ENCODE measurements at regions not wholly inside any gene's neighbourhood (a gene's known extent, or its start where the extent isn't known, plus 50 kb on each side); places are given as distances from the start of the nearest gene placed in this dataset.
"Not testable (repeated sequence)": the region's sequence is repeated elsewhere in the genome, so short reads cannot be mapped to it uniquely, and the experiment has no call there.

GRCh38 chr4:155574329-155574728, 92.3 kb upstream of the GUCY1A1 start:
- CTCF ChIA-PET (ENCODE audit: partially characterized antibody) = not testable (repeated sequence)

More at GRCh38 chr4:155574329-155574728, 92.3 kb upstream of the GUCY1A1 start:
- H2AFZ ChIP-seq (ENCODE audit: low read length); H2BK5ac ChIP-seq (ENCODE audit: low read depth, low read length); H3K56ac ChIP-seq (replicated peaks; ENCODE audit: insufficient read length, low read depth, low read length); H2AK5ac ChIP-seq (ENCODE audit: low read depth, low read length); H4K20me1 ChIP-seq (replicated peaks in 1 of 2; ENCODE audit: control insufficient read depth in 1 of 2, insufficient read depth in 2 of 2, low read length in 2 of 2); H2BK15ac ChIP-seq (ENCODE audit: low read length); DNase-seq (ENCODE audit: low read depth in 1 of 2, low spot score in 2 of 2); H3K79me1 ChIP-seq (ENCODE audit: low read depth, low read length); H2BK12ac ChIP-seq (ENCODE audit: low read depth, low read length); H3K27me3 ChIP-seq (replicated peaks in 1 of 4; ENCODE audit: control insufficient read depth in 3 of 4, extremely low read depth in 1 of 4, insufficient read depth in 3 of 4, low read length in 3 of 4); H4K8ac ChIP-seq (ENCODE audit: extremely low read depth, insufficient read depth, low read length); H3K36me3 ChIP-seq (ENCODE audit: control insufficient read depth in 2 of 4, insufficient read depth in 4 of 4, low read length in 3 of 4); H3K4me3 ChIP-seq (ENCODE audit: extremely low read depth in 1 of 4, insufficient read depth in 2 of 4, low read depth in 3 of 4, low read length in 4 of 4); H3K9me3 ChIP-seq (ENCODE audit: insufficient read depth in 2 of 2, low read depth in 1 of 2, low read length in 1 of 2); H3K18ac ChIP-seq (ENCODE audit: extremely low read depth, low read length); H2BK120ac ChIP-seq (replicated peaks; ENCODE audit: low read depth, low read length); H3K79me2 ChIP-seq (ENCODE audit: control insufficient read depth in 1 of 2, insufficient read depth in 2 of 2, low read length in 2 of 2); H3K23ac ChIP-seq (ENCODE audit: insufficient read length); POLR2A ChIA-PET (ENCODE audit: partially characterized antibody); H4K91ac ChIP-seq (replicated peaks; ENCODE audit: insufficient read length, low read length); H3K4me2 ChIP-seq (ENCODE audit: insufficient read depth in 1 of 2, low read depth in 2 of 2, low read length in 2 of 2); H3K4ac ChIP-seq (replicated peaks; ENCODE audit: insufficient read length, low read depth, low read length); H3K27ac ChIP-seq (ENCODE audit: low read depth, low read length); H2BK20ac ChIP-seq (ENCODE audit: low read length); H3K4me1 ChIP-seq (replicated peaks in 1 of 4; ENCODE audit: control insufficient read depth in 3 of 4, insufficient read depth in 4 of 4, low read length in 3 of 4); H3K23me2 ChIP-seq (ENCODE audit: low read depth, low read length); H4K5ac ChIP-seq (ENCODE audit: insufficient read length, low read depth, low read length); FAIRE-seq; H3K9ac ChIP-seq (replicated peaks in 1 of 4; ENCODE audit: extremely low read depth in 1 of 4, low read depth in 3 of 4, low read length in 3 of 4); H3K14ac ChIP-seq (ENCODE audit: insufficient read length): not testable (repeated sequence)
- 27% methylated on average over 1 of the region's 1 CpG; no CpG with 5 or more reads in 1 of the 2 experiments for WGBS, 2 experiments (ENCODE audit: extremely low coverage in 1 of 2, insufficient coverage in 1 of 2, insufficient read length in 1 of 2, insufficient replicate concordance in 2 of 2, low coverage in 1 of 2, low lambda C conversion rate in 2 of 2, missing lambda C conversion rate in 1 of 2)

All from H1 (cell line).